ENCODE measurements at regions not wholly inside any gene's neighbourhood (a gene's known extent, or its start where the extent isn't known, plus 50 kb on each side); places are given as distances from the start of the nearest gene placed in this dataset.
A peak's percentile ranks its signal among the peaks of the same experiment; 100 is the strongest.

DNA sequence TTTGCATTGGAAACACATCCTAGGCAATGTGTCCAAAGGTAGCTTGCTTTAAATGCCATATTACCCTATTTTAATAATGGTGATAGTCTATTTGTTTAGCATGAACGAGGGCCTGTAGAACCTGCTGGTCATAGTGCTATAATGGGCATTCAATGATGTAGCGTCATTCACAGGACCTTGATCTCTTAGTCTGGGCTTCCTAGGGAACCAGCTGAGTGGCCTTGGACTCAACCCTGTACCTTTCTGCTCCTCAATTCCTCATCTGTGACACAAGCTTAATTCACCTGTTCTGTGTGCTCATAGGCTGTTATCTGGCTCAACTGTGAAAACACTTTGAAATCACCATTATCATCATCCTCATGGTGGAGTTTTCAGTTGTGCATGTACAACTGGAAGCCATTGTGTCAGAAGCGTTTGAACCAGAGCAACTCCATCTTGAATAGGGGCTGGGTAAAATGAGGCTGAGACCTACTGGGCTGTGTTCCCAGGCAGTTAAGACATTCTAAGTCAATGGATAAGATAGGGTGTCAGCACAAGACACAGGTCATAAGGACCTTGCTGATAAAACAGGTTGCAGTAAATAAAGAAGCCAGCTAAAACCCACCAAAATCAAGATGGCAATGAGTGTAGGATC lies 346.8 kb upstream of the KLF3 start:
- Histone ChIP-seq H3K4me2 (ENCODE audit: low read length) (no peak overlapping the region), H3K4me1 (ENCODE audit: insufficient read depth, low read length, poor library complexity, severe bottlenecking) (peaks cover 16% of the 10 kb centered on the region), H3K36me3 (ENCODE audit: insufficient read depth, low read length) (no peaks in the 10 kb centered on the region), H3K27ac (ENCODE audit: low read depth, low read length, poor library complexity, severe bottlenecking) (no peak overlapping the region), H3K9me3 (ENCODE audit: low read length) (no peaks in the 10 kb centered on the region), H3K79me2 (ENCODE audit: insufficient read depth, low read depth, low read length) (no peaks in the 10 kb centered on the region), H3K4me3 (ENCODE audit: low read depth, low read length, poor library complexity, severe bottlenecking) (no peak overlapping the region), H2AFZ (ENCODE audit: low read length) (no peak overlapping the region), H3K9me2 (ENCODE audit: insufficient read depth, low read length) (no peaks in the 10 kb centered on the region), H4K20me1 (ENCODE audit: insufficient read depth, low read length) (no peaks in the 10 kb centered on the region)
- no TSS peak for BruUV-seq (replicated peaks)
- CTCF ChIA-PET (ENCODE audit: unreplicated experiment), result no interaction called here
- DNase-seq (ENCODE audit: low spot score), result no peak
- intact Hi-C loops (cut with micrococcal nuclease; ENCODE audit: unreplicated experiment), result loop anchor here (5.0 kb wide), 1 partner anchor 140 kb away; no protein-coding TSS in a partner anchor
- POLR2A ChIA-PET, result interaction anchor here (0.7 to 0.8 kb wide), 2 partner anchors 34 to 882 kb away, joined by 3 read pairs; no protein-coding TSS in a partner anchor
- TF ChIP-seq, protein P1, sequence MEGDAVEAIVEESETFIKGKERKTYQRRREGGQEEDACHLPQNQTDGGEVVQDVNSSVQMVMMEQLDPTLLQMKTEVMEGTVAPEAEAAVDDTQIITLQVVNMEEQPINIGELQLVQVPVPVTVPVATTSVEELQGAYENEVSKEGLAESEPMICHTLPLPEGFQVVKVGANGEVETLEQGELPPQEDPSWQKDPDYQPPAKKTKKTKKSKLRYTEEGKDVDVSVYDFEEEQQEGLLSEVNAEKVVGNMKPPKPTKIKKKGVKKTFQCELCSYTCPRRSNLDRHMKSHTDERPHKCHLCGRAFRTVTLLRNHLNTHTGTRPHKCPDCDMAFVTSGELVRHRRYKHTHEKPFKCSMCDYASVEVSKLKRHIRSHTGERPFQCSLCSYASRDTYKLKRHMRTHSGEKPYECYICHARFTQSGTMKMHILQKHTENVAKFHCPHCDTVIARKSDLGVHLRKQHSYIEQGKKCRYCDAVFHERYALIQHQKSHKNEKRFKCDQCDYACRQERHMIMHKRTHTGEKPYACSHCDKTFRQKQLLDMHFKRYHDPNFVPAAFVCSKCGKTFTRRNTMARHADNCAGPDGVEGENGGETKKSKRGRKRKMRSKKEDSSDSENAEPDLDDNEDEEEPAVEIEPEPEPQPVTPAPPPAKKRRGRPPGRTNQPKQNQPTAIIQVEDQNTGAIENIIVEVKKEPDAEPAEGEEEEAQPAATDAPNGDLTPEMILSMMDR (conservative IDR thresholded peaks at IDR 0.05; ENCODE audit: low read length), result no peak
- TF ChIP-seq EZH2phosphoT487 (IDR thresholded peaks at IDR 0.05; ENCODE audit: borderline replicate concordance, low read depth, low read length), result no peak

DNA sequence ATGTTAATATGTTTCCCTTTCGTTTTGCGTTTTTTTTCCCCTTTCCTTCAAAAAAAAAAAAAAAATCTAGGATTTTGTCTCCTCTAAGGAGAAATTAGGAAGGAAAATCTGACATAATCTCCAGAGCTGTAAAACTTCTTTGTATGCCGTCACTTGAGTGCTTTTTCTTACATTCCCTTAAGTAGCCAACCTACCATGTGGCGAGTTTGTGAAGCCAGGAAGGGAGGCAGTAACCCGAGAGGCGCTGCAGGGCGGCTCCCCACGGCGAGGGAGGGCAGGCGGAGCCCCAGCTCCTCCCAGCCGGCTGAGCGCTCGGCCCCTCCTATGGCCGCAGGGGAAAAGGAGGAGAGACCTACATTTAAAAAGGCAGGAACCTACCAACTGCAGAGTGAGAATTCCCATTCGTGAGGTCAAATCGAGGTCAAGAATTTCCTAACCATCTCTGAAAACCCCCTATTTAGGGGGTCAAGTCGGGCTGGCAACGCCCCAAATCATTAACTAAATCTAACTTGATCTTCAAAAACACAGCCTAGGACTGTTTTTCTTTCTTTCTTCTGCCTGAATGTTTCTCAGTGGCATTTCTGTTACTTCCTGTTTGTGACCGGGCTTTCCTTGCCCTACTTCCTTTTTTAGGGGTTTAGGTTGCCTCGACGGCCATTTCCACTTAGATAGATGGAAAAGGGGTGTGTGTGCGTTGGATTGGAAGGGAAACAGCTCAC lies 345.1 kb upstream of the KLF3 start:
- ChIA-PET CTCF (ENCODE audit: unreplicated experiment) (interaction anchor here (0.6 to 0.7 kb wide), 2 partner anchors 257 to 345 kb away, joined by 3 to 8 read pairs; no protein-coding TSS in a partner anchor), POLR2A (interaction anchor here (0.6 to 0.7 kb wide), 10 partner anchors 18 to 705 kb away, joined by 3 to 6 read pairs (median 3); no protein-coding TSS in a partner anchor)
- Histone ChIP-seq H3K4me2 (ENCODE audit: low read length) (peak overlapping the region; percentile 55), H3K9me3 (ENCODE audit: low read length) (no peaks in the 10 kb centered on the region), H3K79me2 (ENCODE audit: insufficient read depth, low read depth, low read length) (no peaks in the 10 kb centered on the region), H2AFZ (ENCODE audit: low read length) (peak overlapping the region; percentile 87), H3K27ac (ENCODE audit: low read depth, low read length, poor library complexity, severe bottlenecking) (no peak overlapping the region), H3K4me1 (ENCODE audit: insufficient read depth, low read length, poor library complexity, severe bottlenecking) (peaks cover 16% of the 10 kb centered on the region), H3K9me2 (ENCODE audit: insufficient read depth, low read length) (no peaks in the 10 kb centered on the region), H4K20me1 (ENCODE audit: insufficient read depth, low read length) (no peaks in the 10 kb centered on the region), H3K36me3 (ENCODE audit: insufficient read depth, low read length) (no peaks in the 10 kb centered on the region), H3K4me3 (ENCODE audit: low read depth, low read length, poor library complexity, severe bottlenecking) (peak overlapping the region; percentile 32)
- intact Hi-C loops (cut with micrococcal nuclease; ENCODE audit: unreplicated experiment), result loop anchor here (5.0 kb wide), 1 partner anchor 142 kb away; no protein-coding TSS in a partner anchor
- no peak for TF ChIP-seq EZH2phosphoT487 (IDR thresholded peaks at IDR 0.05; ENCODE audit: borderline replicate concordance, low read depth, low read length)
- TF ChIP-seq, protein P1 (conservative IDR thresholded peaks at IDR 0.05; ENCODE audit: low read length), result no peak
- BruUV-seq (replicated peaks), result no TSS peak
- peak; percentile 43 for DNase-seq (ENCODE audit: low spot score)

Measured in OCI-LY7 (cell line).